OCI-LY7 (cell line): ENCODE measurements at regions not wholly inside any gene's neighbourhood (a gene's known extent, or its start where the extent isn't known, plus 50 kb on each side); places are given as distances from the start of the nearest gene placed in this dataset.

Experiments
- EZH2phosphoT487 ChIP-seq: fragments of 200-600 bp; sonication (generic); IDR thresholded peaks from 2 replicates; pipeline ENCODE4 v1.6.1; 2018; ENCODE audit warnings: low read depth, borderline replicate concordance, mild to moderate bottlenecking, mixed run types, antibody characterized with exemption, low read length, moderate library complexity, mixed read lengths
- TF ChIP-seq, protein P1 (sequence below): fragments of 200-600 bp; sonication (generic); conservative IDR thresholded peaks from 2 replicates; pipeline ENCODE4 v1.5.1; 2014; ENCODE audit warnings: mild to moderate bottlenecking, antibody characterized with exemption, low read length, moderate library complexity, mixed read lengths

DNA sequence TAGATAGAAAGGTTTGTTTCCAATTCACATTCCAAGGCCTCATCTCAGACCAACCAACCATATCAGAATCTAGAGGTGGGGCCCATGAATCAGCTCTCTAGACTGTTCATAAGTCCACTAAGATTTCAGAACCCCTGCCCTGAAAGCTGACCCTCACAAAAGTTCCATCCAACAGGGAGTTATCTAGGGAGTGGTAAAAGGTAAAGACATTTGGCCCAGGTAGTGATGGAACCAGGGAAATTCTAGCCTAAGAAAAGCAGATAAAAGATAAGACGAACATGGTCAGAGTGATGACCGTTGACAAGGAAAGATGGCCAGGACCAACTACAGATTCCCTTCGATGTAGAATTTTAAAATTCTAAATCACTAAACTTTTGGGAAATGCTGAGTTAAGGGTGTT, 198.0 kb upstream of the NEBL start:
- TF ChIP-seq, protein P1, sequence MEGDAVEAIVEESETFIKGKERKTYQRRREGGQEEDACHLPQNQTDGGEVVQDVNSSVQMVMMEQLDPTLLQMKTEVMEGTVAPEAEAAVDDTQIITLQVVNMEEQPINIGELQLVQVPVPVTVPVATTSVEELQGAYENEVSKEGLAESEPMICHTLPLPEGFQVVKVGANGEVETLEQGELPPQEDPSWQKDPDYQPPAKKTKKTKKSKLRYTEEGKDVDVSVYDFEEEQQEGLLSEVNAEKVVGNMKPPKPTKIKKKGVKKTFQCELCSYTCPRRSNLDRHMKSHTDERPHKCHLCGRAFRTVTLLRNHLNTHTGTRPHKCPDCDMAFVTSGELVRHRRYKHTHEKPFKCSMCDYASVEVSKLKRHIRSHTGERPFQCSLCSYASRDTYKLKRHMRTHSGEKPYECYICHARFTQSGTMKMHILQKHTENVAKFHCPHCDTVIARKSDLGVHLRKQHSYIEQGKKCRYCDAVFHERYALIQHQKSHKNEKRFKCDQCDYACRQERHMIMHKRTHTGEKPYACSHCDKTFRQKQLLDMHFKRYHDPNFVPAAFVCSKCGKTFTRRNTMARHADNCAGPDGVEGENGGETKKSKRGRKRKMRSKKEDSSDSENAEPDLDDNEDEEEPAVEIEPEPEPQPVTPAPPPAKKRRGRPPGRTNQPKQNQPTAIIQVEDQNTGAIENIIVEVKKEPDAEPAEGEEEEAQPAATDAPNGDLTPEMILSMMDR: no peak
- TF ChIP-seq EZH2phosphoT487: no peak
